GM21390 (cell line): ENCODE measurements at regions not wholly inside any gene's neighbourhood (a gene's known extent, or its start where the extent isn't known, plus 50 kb on each side); places are given as distances from the start of the nearest gene placed in this dataset.

Source experiments
- ATAC-seq: cut with Tn5 transposase; IDR thresholded peaks from one replicate; pipeline ENCODE4 v1.9.1; 2021; ENCODE audit not compliant: unreplicated experiment

DNA sequence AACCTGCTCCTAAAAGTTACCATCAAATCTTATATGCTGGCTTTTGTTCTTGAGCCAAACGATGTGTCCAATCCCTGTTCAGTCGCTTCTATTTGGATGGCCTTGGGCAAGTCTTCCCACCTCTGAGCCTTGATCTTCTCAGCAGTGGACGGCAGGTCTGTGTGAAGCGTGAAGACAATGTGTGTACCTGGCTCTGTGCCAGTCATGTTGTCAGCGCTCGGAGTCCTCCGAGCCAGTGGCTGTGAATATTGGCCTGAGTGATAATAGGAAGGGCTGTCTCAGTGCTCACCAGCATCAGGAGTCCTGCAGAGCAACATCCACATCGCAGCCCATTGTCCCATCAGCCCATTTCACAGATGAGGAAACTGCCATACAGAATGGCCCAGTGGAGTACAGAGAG, 219.0 kb downstream of the CDC5L start:
- no peak for ATAC-seq

- ATAC-seq, result no peak
Observed at GRCh38 chr6:44606976-44607375, 219.5 kb downstream of the CDC5L start.

GRCh38 chr6:44608175-44608574, 220.7 kb downstream of the CDC5L start:
- ATAC-seq, result no peak

GRCh38 chr6:44609051-44609612, 221.6 kb downstream of the CDC5L start:
- ATAC-seq, result no peak

DNA sequence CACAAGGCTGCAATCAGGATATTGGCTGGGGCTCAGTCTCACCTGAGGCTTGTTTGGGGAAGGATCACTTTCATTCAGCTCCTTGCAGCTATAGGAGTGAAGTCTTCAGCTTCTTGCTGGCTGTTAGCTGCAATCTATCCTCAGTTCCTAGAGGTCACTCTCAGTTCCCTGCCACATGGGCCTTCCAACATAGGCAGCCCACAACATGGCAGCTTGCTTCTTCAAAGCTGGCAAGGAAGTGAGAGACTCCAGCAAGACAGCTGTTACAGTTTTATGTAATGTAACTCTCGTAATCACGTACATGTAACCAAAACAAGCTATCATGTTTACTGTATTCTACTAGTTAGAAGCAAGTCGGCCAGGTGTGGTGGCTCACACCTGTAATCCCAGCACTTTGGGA, 226.9 kb downstream of the CDC5L start:
- ATAC-seq, result no peak

- no peak for ATAC-seq
Observed at GRCh38 chr6:44615621-44616020, 228.1 kb downstream of the CDC5L start.

GRCh38 chr6:44617416-44617815, 229.9 kb downstream of the CDC5L start:
- ATAC-seq, result no peak

DNA sequence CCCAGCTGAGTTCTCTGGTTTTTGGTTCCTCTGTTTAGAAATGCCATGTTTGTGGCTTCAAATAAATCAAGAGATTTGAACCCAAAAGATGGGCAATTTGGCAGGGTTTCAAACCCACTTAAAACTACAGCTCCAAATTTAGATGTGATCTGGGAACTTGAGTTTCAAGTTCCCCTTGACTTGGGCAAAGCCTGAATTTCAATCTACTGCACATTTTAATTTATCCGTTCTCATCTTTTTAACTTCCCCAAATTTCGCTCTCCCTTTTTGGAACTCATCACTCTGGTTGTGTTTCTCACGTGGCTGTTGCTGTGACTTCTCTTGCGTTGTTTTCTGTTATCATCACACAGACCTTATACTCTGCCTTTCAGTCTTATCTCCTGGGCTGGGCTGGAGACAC, 230.9 kb downstream of the CDC5L start:
- no peak for ATAC-seq

- no peak for ATAC-seq
Observed at GRCh38 chr6:44620922-44621321, 233.4 kb downstream of the CDC5L start.

DNA sequence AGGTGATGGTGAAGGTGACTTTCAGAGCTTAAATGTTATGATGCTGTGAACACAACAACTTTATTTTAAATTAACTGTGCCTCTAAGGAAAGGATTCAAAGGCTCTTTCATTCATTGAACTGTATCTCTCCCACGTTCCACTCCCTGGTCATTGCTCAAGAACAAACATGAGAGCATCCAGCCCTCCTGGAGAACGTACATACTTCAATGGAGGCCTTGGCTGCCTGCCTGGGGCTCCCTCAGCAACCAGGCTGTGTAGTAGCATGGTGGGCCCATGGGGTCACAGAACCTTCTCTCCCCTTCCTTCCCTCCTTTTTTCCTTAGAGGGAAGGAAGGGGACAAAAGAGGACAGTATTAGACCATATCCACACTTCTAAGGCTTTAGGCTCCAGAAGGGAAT, 234.3 kb downstream of the CDC5L start:
- no peak for ATAC-seq

GRCh38 chr6:44622555-44622954, 235.0 kb downstream of the CDC5L start:
- ATAC-seq, result no peak

DNA sequence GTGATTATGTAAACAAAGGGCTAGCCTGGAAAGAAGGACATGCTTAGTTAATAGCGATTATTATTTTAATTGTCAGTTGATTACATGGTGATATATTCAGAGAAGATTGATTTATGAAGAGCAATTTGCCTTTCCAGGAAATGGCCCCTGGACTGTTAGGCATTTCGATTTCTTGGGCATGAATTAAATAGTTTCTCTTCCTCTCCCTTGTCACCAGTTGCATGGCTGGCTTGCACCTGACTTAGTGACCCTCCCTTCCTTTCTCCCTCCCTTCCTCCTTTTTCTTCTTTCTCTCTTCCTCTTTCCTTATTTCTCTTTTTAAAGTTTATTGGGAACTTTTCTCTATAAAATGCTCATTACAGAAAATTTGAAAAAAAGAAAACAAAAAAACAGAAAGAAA, 235.4 kb downstream of the CDC5L start:
- no peak for ATAC-seq

DNA sequence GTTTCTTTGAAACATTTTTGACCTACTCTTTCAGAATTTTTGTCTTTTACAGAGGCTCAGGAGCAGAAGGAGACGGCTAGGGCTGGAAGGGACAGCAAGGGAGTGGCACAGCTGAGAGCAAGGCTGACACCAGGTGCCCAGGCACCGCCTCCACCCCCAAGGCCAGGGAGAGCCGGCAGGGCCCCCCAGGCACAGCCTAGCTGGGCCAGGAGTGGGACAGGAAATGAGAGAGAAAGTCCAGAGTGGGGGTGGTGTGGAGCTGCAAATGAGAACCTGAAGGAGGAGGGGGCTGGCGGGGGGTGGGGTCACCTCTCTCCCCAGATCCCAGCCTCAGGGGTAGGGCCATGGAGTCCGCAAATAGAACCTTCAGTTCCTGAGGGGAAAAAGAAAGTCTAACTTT, 236.7 kb downstream of the CDC5L start:
- ATAC-seq, result no peak

- ATAC-seq, result no peak
Observed at GRCh38 chr6:44624936-44625573, 237.5 kb downstream of the CDC5L start.

DNA sequence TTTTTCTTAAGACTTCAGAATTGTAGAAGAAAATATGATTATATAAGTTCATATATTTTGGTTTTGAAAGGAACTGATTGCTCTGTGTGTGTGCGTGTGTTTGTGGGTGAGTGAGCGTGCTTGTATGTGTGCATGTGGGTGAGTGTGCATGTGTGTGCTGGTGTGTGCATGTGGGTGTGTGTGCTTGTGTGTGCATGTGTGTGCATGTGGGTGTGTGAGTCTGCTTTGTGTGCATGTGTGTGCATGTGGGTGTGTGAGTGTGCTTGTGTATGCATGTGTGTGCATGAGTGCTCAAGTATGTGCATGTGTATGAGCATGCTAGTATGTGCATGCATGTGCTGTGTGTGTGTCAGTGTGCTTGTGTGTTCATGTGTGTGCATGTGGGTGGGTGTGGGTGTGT, 238.5 kb downstream of the CDC5L start:
- ATAC-seq, result no peak

- no peak for ATAC-seq
Observed at GRCh38 chr6:44626616-44627015, 239.1 kb downstream of the CDC5L start.

GRCh38 chr6:44627091-44627882, 239.8 kb downstream of the CDC5L start:
- ATAC-seq, result no peak

DNA sequence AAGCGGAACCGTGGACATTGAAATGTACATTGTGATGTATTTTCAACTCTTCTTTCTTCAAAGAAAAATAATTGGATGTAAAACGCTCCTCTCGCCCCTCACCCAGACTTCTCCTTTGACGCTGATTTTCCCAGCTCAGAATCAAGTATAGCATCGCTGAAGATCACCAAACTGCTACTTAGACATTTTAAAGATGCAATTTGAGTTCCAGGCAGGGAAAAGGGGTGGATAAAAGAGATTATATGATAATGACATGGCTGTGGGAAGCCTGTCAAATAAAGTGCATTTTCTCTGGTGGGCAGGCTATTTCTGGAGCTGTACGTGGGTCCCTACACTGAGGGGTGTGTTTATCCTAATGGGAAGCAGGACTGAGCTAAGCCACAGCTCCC, 240.4 kb downstream of the CDC5L start:
- no peak for ATAC-seq

GRCh38 chr6:44628347-44628746, 240.8 kb downstream of the CDC5L start:
- ATAC-seq, result no peak

DNA sequence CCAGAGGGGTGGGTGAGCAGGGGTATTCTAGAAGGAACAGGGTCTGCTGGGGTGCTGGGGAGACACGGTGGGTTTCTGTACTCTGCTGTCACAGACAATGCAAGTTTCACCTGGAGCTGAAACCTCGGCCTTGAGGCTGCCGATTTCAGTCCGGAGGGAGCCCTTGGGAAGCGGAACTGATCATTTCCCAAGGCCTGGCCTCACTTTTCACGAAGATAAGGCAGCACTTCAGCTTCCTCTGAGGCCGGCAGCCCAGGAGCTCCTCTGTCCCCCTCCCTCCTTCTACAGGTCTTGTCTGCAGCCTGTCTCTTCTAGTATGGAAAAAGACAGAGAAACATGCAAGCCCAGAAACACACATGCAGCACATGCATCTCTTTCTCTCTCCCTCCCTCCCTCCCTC, 242.1 kb downstream of the CDC5L start:
- no peak for ATAC-seq

DNA sequence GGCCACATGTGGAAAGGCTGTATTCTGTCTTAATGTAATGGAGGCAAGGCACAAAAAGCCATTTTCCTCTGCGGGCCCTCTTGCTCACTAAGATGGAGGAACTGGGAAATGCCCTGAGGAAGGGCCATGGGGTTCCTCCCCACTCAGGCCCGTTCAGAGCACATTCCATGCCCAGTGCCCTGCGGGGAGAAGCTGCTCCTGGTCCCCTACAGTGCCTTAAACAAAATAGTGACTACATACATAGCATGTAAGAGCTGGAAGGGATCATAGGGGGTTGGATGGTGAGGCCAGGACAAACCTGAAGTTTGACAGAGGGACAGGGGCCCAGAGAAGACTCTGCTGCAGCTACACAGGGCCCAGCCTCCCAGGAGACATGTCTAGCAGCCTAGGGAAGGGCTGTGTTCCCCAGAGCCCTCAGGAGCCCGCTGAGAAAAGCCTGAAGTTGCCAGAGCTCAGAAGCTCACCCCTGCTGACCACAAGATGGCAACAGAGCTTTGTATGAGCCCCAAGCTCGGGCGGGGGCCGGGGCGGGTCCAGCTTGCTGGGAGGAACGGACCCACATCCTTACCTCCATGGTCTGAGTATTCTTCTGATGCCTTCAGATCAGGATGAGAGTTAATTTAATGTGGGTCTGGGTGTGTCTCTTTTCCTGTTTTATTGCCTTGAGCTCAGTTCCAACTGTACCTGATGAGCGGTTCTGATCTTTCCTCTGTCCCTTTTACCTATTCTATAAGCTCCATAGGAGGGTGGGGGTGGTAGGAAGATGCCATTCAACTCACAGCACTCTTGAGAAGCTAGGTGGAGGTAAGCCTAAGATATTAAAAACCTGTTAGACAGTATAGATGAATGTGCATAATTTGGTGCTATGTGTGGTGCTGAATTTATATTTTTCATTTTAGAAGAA, 242.9 kb downstream of the CDC5L start:
- no peak for ATAC-seq
